Sigmoid colon (tissue), 6 donors: ENCODE measurements at regions not wholly inside any gene's neighbourhood (a gene's known extent, or its start where the extent isn't known, plus 50 kb on each side); places are given as distances from the start of the nearest gene placed in this dataset.
"Not testable (repeated sequence)": the region's sequence is repeated elsewhere in the genome, so short reads cannot be mapped to it uniquely, and the experiment has no call there.

ENCODE experiments used
- DNase-seq: peaks from one replicate; pipeline ENCODE4 v3.0.0-alpha.2; 2019
- H3K27ac ChIP-seq, 4 donors: fragments of 200-600 bp; sonication (generic); one replicate each; pipeline ENCODE4 v1.5.1; 2016 to 2019; ENCODE audit warnings: mild to moderate bottlenecking in 1 of 4
- H3K27me3 ChIP-seq, 3 donors: fragments of 200-600 bp; sonication (generic); one replicate each; pipeline ENCODE4 v1.5.1; 2019; ENCODE audit warnings: mild to moderate bottlenecking in 1 of 3
- H3K36me3 ChIP-seq, 4 donors: fragments of 200-600 bp; sonication (generic); one replicate each; pipeline ENCODE4 v1.5.1; 2016 to 2019
- H3K4me1 ChIP-seq, 4 donors: fragments of 200-600 bp; sonication (generic); one replicate each; pipeline ENCODE4 v1.5.1; 2017 to 2019
- H3K4me3 ChIP-seq, 4 donors: fragments of 200-600 bp; sonication (generic); one replicate each; pipeline ENCODE4 v1.5.1; 2017 to 2019; ENCODE audit warnings: mild to moderate bottlenecking in 2 of 4, moderate library complexity in 1 of 4
- H3K9me3 ChIP-seq, 4 donors: fragments of 200-600 bp in 3 of 4; sonication (generic) in 3 of 4; one replicate each; pipeline versions ENCODE4 v1.5.1 to v1.6.1; 2013 to 2019
- CTCF ChIP-seq, 4 experiments: fragments of 450-650 bp in 3 of 4; fragments of 200-600 bp in 1 of 4; IDR thresholded peaks; one replicate each; pipeline ENCODE4 v1.5.1; 2016 to 2019; ENCODE audit warnings: antibody characterized with exemption in 4 of 4, mild to moderate bottlenecking in 3 of 4, moderate library complexity in 2 of 4
- EP300 ChIP-seq, 4 donors: sonication (generic); formaldehyde crosslinking; IDR thresholded peaks; one replicate each; pipeline ENCODE4 v1.6.1; 2017; ENCODE audit warnings: antibody characterized with exemption in 4 of 4
- POLR2A ChIP-seq, 2 donors: fragments of 450-650 bp; IDR thresholded peaks; one replicate each; pipeline ENCODE4 v1.6.1; 2016; ENCODE audit warnings: antibody characterized with exemption in 2 of 2, mild to moderate bottlenecking in 2 of 2, moderate library complexity in 2 of 2
- POLR2AphosphoS5 ChIP-seq, 4 donors: sonication (generic); formaldehyde crosslinking; IDR thresholded peaks; one replicate each; pipeline ENCODE4 v1.6.1; 2017; ENCODE audit warnings: antibody characterized with exemption in 4 of 4
- WGBS, 2 donors: extraction: QIAGEN DNeasy Blood & Tissue Kit; methylation state at CpG; one replicate each; pipeline ENCODE4 v1.1.7; 2013; 5-methylcytosine and 5-hydroxymethylcytosine counted together
- intact Hi-C: fragments of 100-400 bp; cut with DNase I; formaldehyde crosslinking; loops from one replicate; pipeline ENCODE4 v1.15.1; 2023
- donor health status: healthy with polysubstance abuse.
- donor health status: healthy.

- DNase-seq: peak; percentile 81
Observed at GRCh38 chr16:88193706-88194396, 188.9 kb upstream of the ZNF469 start.

GRCh38 chr16:88194397-88195268 lies 188.1 kb upstream of the ZNF469 start:
- peak; percentile 84 for DNase-seq
- Histone ChIP-seq H3K9me3 (no peaks in the 10 kb centered on the region), H3K4me3 (no peak overlapping the region), H3K36me3 (no peaks in the 10 kb centered on the region), H3K27me3 (no peaks in the 10 kb centered on the region), H3K4me1 (no peaks in the 10 kb centered on the region), H3K27ac (no peak overlapping the region)
- intact Hi-C loops: loop anchor here (2.0 to 5.0 kb wide), 2 partner anchors 188 to 242 kb away; partner anchors contain the start of gene ZNF469
- TF ChIP-seq CTCF (IDR thresholded peaks at IDR 0.05) (no peak), POLR2A (IDR thresholded peaks at IDR 0.05) (no peak), EP300 (IDR thresholded peaks at IDR 0.05) (no peak), POLR2AphosphoS5 (IDR thresholded peaks at IDR 0.05) (peak in 1 of 4 donors; percentile 42)
- 16 to 64% methylated on average over 47 of the region's 47 CpGs for WGBS, 2 donors

More at GRCh38 chr16:88193706-88194396, 188.9 kb upstream of the ZNF469 start:
- not testable (repeated sequence) for H3K9me3 ChIP-seq, H3K36me3 ChIP-seq, H3K4me1 ChIP-seq, H3K27me3 ChIP-seq, H3K27ac ChIP-seq, H3K4me3 ChIP-seq
- TF ChIP-seq CTCF (IDR thresholded peaks at IDR 0.05): peak; percentile 47 to 60 (median 50)
- 25 to 28% methylated on average over 15 of the region's 15 CpGs for WGBS, 2 donors
- intact Hi-C loops: loop anchor here (2.0 kb wide), 1 partner anchor 243 kb away; no protein-coding TSS in a partner anchor

GRCh38 chr16:88195269-88195705 lies 187.5 kb upstream of the ZNF469 start:
- 65 to 75% methylated on average over 10 of the region's 10 CpGs for WGBS, 2 donors
- no peak overlapping the region for H3K4me3 ChIP-seq
- TF ChIP-seq POLR2AphosphoS5 (IDR thresholded peaks at IDR 0.05) (no peak), CTCF (IDR thresholded peaks at IDR 0.05) (no peak), POLR2A (IDR thresholded peaks at IDR 0.05) (no peak), EP300 (IDR thresholded peaks at IDR 0.05) (no peak)
- no peaks in the 10 kb centered on the region for H3K36me3 ChIP-seq
- H3K9me3 ChIP-seq: no peaks in the 10 kb centered on the region
- no peak for DNase-seq
- H3K27ac ChIP-seq: no peak overlapping the region
- no peaks in the 10 kb centered on the region for H3K27me3 ChIP-seq
- intact Hi-C loops: loop anchor here (2.0 to 5.0 kb wide), 2 partner anchors 187 to 242 kb away; partner anchors contain the start of gene ZNF469
- H3K4me1 ChIP-seq: no peaks in the 10 kb centered on the region

GRCh38 chr16:88195911-88196465 lies 186.8 kb upstream of the ZNF469 start:
- 87 to 95% methylated on average over 9 of the region's 9 CpGs for WGBS, 2 donors
- Histone ChIP-seq H3K4me3 (no peak overlapping the region), H3K36me3 (no peaks in the 10 kb centered on the region), H3K27me3 (no peaks in the 10 kb centered on the region), H3K27ac (no peak overlapping the region), H3K4me1 (no peaks in the 10 kb centered on the region), H3K9me3 (no peaks in the 10 kb centered on the region)
- no peak for TF ChIP-seq CTCF (IDR thresholded peaks at IDR 0.05)
- TF ChIP-seq POLR2AphosphoS5 (IDR thresholded peaks at IDR 0.05): no peak
- TF ChIP-seq POLR2A (IDR thresholded peaks at IDR 0.05): no peak
- TF ChIP-seq EP300 (IDR thresholded peaks at IDR 0.05): no peak
- intact Hi-C loops: loop anchor here (2.0 to 5.0 kb wide), 2 partner anchors 186 to 241 kb away; partner anchors contain the start of gene ZNF469
- peak; percentile 52 for DNase-seq
